MM.1S (cell line): ENCODE measurements at regions not wholly inside any gene's neighbourhood (a gene's known extent, or its start where the extent isn't known, plus 50 kb on each side); places are given as distances from the start of the nearest gene placed in this dataset.
"Not testable (repeated sequence)": the region's sequence is repeated elsewhere in the genome, so short reads cannot be mapped to it uniquely, and the experiment has no call there.

Source experiments
- DNase-seq: peaks from one replicate; pipeline ENCODE4 v3.0.0-alpha.2; 2015
- H2AFZ ChIP-seq: fragments of 300-600 bp; sonication (generic); 2 replicates; pipeline ENCODE4 v1.6.0; 2016; ENCODE audit warnings: antibody characterized with exemption, low read length
- H3F3A ChIP-seq: fragments of 300-600 bp; sonication (generic); 2 replicates; pipeline ENCODE4 v1.6.1; 2016; ENCODE audit warnings: mild to moderate bottlenecking, antibody characterized with exemption, low read length, moderate library complexity, mixed read lengths; ENCODE audit not compliant: insufficient read depth
- H3K27ac ChIP-seq: fragments of 300-600 bp; sonication (generic); 2 replicates; pipeline ENCODE4 v1.5.1; 2016; ENCODE audit warnings: mild to moderate bottlenecking, low read length
- H3K27me3 ChIP-seq: fragments of 300-600 bp; sonication (generic); replicated peaks from 2 replicates; pipeline ENCODE4 v1.6.0; 2016; ENCODE audit warnings: low read length; ENCODE audit not compliant: insufficient read depth
- H3K36me3 ChIP-seq: fragments of 300-600 bp; sonication (generic); replicated peaks from 2 replicates; pipeline ENCODE4 v1.6.1; 2016; ENCODE audit warnings: mild to moderate bottlenecking, low read length, mixed read lengths; ENCODE audit not compliant: insufficient read depth
- H3K4me1 ChIP-seq: fragments of 300-600 bp; sonication (generic); 2 replicates; pipeline ENCODE4 v1.6.1; 2016; ENCODE audit warnings: low read length, mixed read lengths
- H3K4me2 ChIP-seq: fragments of 300-600 bp; sonication (generic); 2 replicates; pipeline ENCODE4 v1.6.0; 2016; ENCODE audit warnings: low read depth, low read length
- H3K4me3 ChIP-seq: fragments of 300-600 bp; sonication (generic); 2 replicates; pipeline ENCODE4 v1.5.1; 2016; ENCODE audit warnings: low read length, mixed read lengths
- H3K79me2 ChIP-seq: fragments of 300-600 bp; sonication (generic); 2 replicates; pipeline ENCODE4 v1.6.1; 2016; ENCODE audit warnings: mixed run types, low read length, mixed read lengths
- H3K9ac ChIP-seq: fragments of 300-600 bp; sonication (generic); 2 replicates; pipeline ENCODE4 v1.6.1; 2016; ENCODE audit warnings: low read length, mixed read lengths
- H3K9me2 ChIP-seq: fragments of 300-600 bp; sonication (generic); replicated peaks from 2 replicates; pipeline ENCODE4 v1.6.1; 2016; ENCODE audit warnings: mild to moderate bottlenecking, low read length, mixed read lengths; ENCODE audit not compliant: insufficient read depth
- H3K9me3 ChIP-seq: fragments of 300-600 bp; sonication (generic); replicated peaks from 2 replicates; pipeline ENCODE4 v1.6.1; 2016; ENCODE audit warnings: mild to moderate bottlenecking, low read length, mixed read lengths; ENCODE audit not compliant: insufficient read depth
- H4K20me1 ChIP-seq: fragments of 300-600 bp; sonication (generic); 2 replicates; pipeline ENCODE4 v1.6.1; 2016; ENCODE audit warnings: mild to moderate bottlenecking, low read length, moderate library complexity, mixed read lengths; ENCODE audit not compliant: insufficient read depth
- CTCF ChIP-seq: fragments of 300-600 bp; sonication (generic); IDR thresholded peaks from 2 replicates; pipeline ENCODE4 v1.5.1; 2016; ENCODE audit warnings: antibody characterized with exemption, low read length, mixed read lengths
- EZH2 ChIP-seq: fragments of 300-600 bp; sonication (generic); optimal IDR thresholded peaks from 2 replicates; pipeline ENCODE3; 2017; ENCODE audit warnings: low read depth, mild to moderate bottlenecking, antibody characterized with exemption, low read length, mixed read lengths
- EZH2phosphoT487 ChIP-seq: fragments of 300-600 bp; sonication (generic); IDR thresholded peaks from 2 replicates; pipeline ENCODE4 v1.6.1; 2018; ENCODE audit warnings: antibody characterized with exemption, low read length

GRCh38 chr5:130316971-130317680 is 412.9 kb downstream of the CHSY3 start:
- no peaks in the 10 kb centered on the region for H3K79me2 ChIP-seq
- DNase-seq = no peak
- no peak overlapping the region for H3K9ac ChIP-seq
- H3K36me3 ChIP-seq = no peaks in the 10 kb centered on the region
- no peak overlapping the region for H2AFZ ChIP-seq
- H3K9me2 ChIP-seq = no peaks in the 10 kb centered on the region
- H3K27me3 ChIP-seq = no peaks in the 10 kb centered on the region
- no peaks in the 10 kb centered on the region for H3K9me3 ChIP-seq
- H3K4me2 ChIP-seq = no peak overlapping the region
- H3K4me1 ChIP-seq = no peaks in the 10 kb centered on the region
- H3K4me3 ChIP-seq = no peak overlapping the region
- no peak for TF ChIP-seq CTCF
- no peak for TF ChIP-seq EZH2
- TF ChIP-seq EZH2phosphoT487 = no peak
- no peak overlapping the region for H3K27ac ChIP-seq
- H3F3A ChIP-seq = no peaks in the 10 kb centered on the region
- no peaks in the 10 kb centered on the region for H4K20me1 ChIP-seq

GRCh38 chr5:130295235-130295634 is 391.0 kb downstream of the CHSY3 start:
- Histone ChIP-seq H3K9ac (no peak overlapping the region), H3K27ac (no peak overlapping the region), H3K4me3 (no peak overlapping the region), H3K79me2 (no peaks in the 10 kb centered on the region), H3K9me3 (no peaks in the 10 kb centered on the region), H3K36me3 (no peaks in the 10 kb centered on the region), H3F3A (no peaks in the 10 kb centered on the region), H3K4me1 (no peaks in the 10 kb centered on the region), H2AFZ (no peak overlapping the region), H3K27me3 (no peaks in the 10 kb centered on the region), H3K4me2 (no peak overlapping the region), H4K20me1 (no peaks in the 10 kb centered on the region), H3K9me2 (no peaks in the 10 kb centered on the region)
- no peak for DNase-seq
- no peak for TF ChIP-seq EZH2phosphoT487
- no peak for TF ChIP-seq CTCF
- TF ChIP-seq EZH2 = no peak

- not testable (repeated sequence) for H2AFZ ChIP-seq, H3K9me3 ChIP-seq, H3F3A ChIP-seq, DNase-seq, H3K4me1 ChIP-seq, H3K9me2 ChIP-seq, H3K36me3 ChIP-seq, H4K20me1 ChIP-seq, H3K27ac ChIP-seq, H3K4me2 ChIP-seq, H3K27me3 ChIP-seq, H3K9ac ChIP-seq, H3K4me3 ChIP-seq, H3K79me2 ChIP-seq
These were observed 390.5 kb downstream of the CHSY3 start for GRCh38 chr5:130294798-130295197.

- TF ChIP-seq EZH2phosphoT487 (no peak), EZH2 (no peak), CTCF (no peak)
These were observed 386.0 kb downstream of the CHSY3 start for GRCh38 chr5:130290219-130290618.

More at GRCh38 chr5:130290219-130290618, 386.0 kb downstream of the CHSY3 start:
- no peak overlapping the region for H3K9ac ChIP-seq
- H3K4me1 ChIP-seq = no peaks in the 10 kb centered on the region
- no peak overlapping the region for H3K4me2 ChIP-seq
- no peaks in the 10 kb centered on the region for H4K20me1 ChIP-seq
- H2AFZ ChIP-seq = no peak overlapping the region
- no peaks in the 10 kb centered on the region for H3K36me3 ChIP-seq
- H3K9me2 ChIP-seq = no peaks in the 10 kb centered on the region
- H3K4me3 ChIP-seq = no peak overlapping the region
- H3K27ac ChIP-seq = no peak overlapping the region
- no peaks in the 10 kb centered on the region for H3K79me2 ChIP-seq
- H3F3A ChIP-seq = no peaks in the 10 kb centered on the region
- H3K27me3 ChIP-seq = no peaks in the 10 kb centered on the region
- no peak for DNase-seq
- no peaks in the 10 kb centered on the region for H3K9me3 ChIP-seq
